Thoracic aorta (tissue), 2 donors: ENCODE measurements at regions not wholly inside any gene's neighbourhood (a gene's known extent, or its start where the extent isn't known, plus 50 kb on each side); places are given as distances from the start of the nearest gene placed in this dataset.

Experiments used
- ATAC-seq: fragments of 150-250 bp; one replicate; pipeline ENCODE4 v1.8.0; 2017; ENCODE audit warnings: low read depth; ENCODE audit not compliant: insufficient number of reproducible peaks, low FRiP score
- DNase-seq: peaks from one replicate; pipeline ENCODE4 v3.0.0-alpha.2; 2020; ENCODE audit warnings: low spot score
- H3K27ac ChIP-seq, 2 donors: fragments of 200-600 bp; sonication (generic); 1 replicate in 1 of 2; 2 replicates in 1 of 2; pipeline ENCODE4 v1.5.1; 2016; ENCODE audit warnings: mild to moderate bottlenecking in 2 of 2, moderate library complexity in 2 of 2
- H3K27me3 ChIP-seq: fragments of 200-600 bp; sonication (generic); replicated peaks from 2 replicates; pipeline ENCODE4 v1.6.0; 2016; ENCODE audit warnings: mild to moderate bottlenecking; ENCODE audit not compliant: insufficient read depth
- H3K36me3 ChIP-seq: fragments of 200-600 bp; sonication (generic); one replicate; pipeline ENCODE4 v1.5.1; 2016
- H3K4me1 ChIP-seq, 2 donors: fragments of 200-600 bp; sonication (generic); 1 replicate in 1 of 2; 2 replicates in 1 of 2; pipeline versions ENCODE4 v1.5.1 to v1.6.0; 2016; ENCODE audit warnings: low read depth in 2 of 2, mild to moderate bottlenecking in 1 of 2; ENCODE audit not compliant: control insufficient read depth in 1 of 2
- H3K4me3 ChIP-seq: fragments of 200-600 bp; sonication (generic); 2 replicates; pipeline ENCODE4 v1.5.1; 2016; ENCODE audit warnings: mild to moderate bottlenecking
- H3K9me3 ChIP-seq: fragments of 200-600 bp; sonication (generic); 2 replicates; pipeline ENCODE4 v1.5.1; 2016
- TF ChIP-seq, protein P1 (sequence below): fragments of 200-600 bp; sonication (generic); IDR thresholded peaks from one replicate; pipeline ENCODE4 v1.5.1; 2019; ENCODE audit warnings: antibody characterized with exemption

- no peaks in the 10 kb centered on the region for H3K27me3 ChIP-seq
- no peaks in the 10 kb centered on the region for H3K36me3 ChIP-seq
- no peaks in the 10 kb centered on the region for H3K9me3 ChIP-seq
- H3K4me1 ChIP-seq: peaks cover 0 to 10% of the 10 kb centered on the region in 2 donors
- no peak for DNase-seq
- no peak for ATAC-seq
- H3K4me3 ChIP-seq: no peak overlapping the region
- H3K27ac ChIP-seq: no peak overlapping the region
- TF ChIP-seq, protein P1, sequence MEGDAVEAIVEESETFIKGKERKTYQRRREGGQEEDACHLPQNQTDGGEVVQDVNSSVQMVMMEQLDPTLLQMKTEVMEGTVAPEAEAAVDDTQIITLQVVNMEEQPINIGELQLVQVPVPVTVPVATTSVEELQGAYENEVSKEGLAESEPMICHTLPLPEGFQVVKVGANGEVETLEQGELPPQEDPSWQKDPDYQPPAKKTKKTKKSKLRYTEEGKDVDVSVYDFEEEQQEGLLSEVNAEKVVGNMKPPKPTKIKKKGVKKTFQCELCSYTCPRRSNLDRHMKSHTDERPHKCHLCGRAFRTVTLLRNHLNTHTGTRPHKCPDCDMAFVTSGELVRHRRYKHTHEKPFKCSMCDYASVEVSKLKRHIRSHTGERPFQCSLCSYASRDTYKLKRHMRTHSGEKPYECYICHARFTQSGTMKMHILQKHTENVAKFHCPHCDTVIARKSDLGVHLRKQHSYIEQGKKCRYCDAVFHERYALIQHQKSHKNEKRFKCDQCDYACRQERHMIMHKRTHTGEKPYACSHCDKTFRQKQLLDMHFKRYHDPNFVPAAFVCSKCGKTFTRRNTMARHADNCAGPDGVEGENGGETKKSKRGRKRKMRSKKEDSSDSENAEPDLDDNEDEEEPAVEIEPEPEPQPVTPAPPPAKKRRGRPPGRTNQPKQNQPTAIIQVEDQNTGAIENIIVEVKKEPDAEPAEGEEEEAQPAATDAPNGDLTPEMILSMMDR: no peak
Observed at GRCh38 chr4:3651267-3651845, 114.8 kb upstream of the ADRA2C start.

DNA sequence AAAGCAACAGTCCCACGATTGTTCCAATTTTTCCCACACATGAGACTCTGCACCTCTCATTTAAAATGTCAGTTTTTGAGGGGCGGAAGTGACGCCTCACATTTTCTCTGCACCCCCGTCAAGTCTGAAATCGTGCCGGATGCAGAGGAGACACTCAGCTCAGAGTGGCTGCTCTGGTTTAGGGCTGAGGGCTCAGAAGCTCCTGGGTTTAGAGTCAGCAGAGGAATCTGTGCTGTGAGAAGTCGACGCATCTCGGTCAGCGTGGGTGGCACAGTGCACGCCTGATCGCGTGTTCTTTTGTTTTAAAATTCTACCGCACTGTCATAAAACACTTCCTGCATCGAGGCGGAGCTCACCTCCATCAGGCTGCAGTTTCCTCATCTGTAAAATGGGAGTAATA, 116.7 kb upstream of the ADRA2C start:
- no peak for ATAC-seq

DNA sequence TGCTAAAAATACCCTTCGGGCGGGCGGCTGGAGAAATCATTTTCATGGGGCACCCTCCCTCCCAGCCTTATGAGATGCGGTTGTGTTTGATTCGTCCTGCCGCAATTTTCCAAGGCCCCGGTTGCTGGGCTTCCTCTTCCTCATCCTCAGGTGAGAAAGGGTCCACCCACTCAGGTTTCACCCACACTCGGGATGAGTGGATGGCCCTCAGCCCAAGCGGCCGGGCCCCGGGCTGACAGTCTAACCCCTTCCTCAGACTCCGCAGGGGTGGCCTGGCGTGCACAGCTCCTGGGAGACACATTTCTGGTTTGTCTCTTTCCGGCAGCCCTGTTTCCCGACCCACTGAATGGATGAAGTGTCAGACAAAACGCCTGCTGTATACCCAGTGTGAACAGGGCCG, 116.5 kb upstream of the LRPAP1 start:
- H3K27me3 ChIP-seq: no peaks in the 10 kb centered on the region
- H3K4me1 ChIP-seq: peaks cover 3 to 13% of the 10 kb centered on the region in 2 donors
- DNase-seq: no peak
- no peak for ATAC-seq
- TF ChIP-seq, protein P1: no peak
- H3K27ac ChIP-seq: no peak overlapping the region
- H3K9me3 ChIP-seq: no peaks in the 10 kb centered on the region
- H3K36me3 ChIP-seq: no peaks in the 10 kb centered on the region
- no peak overlapping the region for H3K4me3 ChIP-seq

More for the DNA sequence above, 116.7 kb upstream of the ADRA2C start:
- Histone ChIP-seq H3K9me3 (no peaks in the 10 kb centered on the region), H3K27ac (no peak overlapping the region), H3K36me3 (no peaks in the 10 kb centered on the region), H3K4me1 (peaks cover 3 to 13% of the 10 kb centered on the region in 2 donors), H3K27me3 (no peaks in the 10 kb centered on the region), H3K4me3 (no peak overlapping the region)
- no peak for DNase-seq
- TF ChIP-seq, protein P1: no peak

GRCh38 chr4:3648195-3648594, 116.0 kb upstream of the LRPAP1 start:
- ATAC-seq: no peak
- TF ChIP-seq, protein P1: no peak
- Histone ChIP-seq H3K27me3 (no peaks in the 10 kb centered on the region), H3K27ac (no peak overlapping the region), H3K4me3 (no peak overlapping the region), H3K9me3 (no peaks in the 10 kb centered on the region), H3K4me1 (peaks cover 3 to 13% of the 10 kb centered on the region in 2 donors), H3K36me3 (no peaks in the 10 kb centered on the region)
- no peak for DNase-seq

GRCh38 chr4:3647421-3647820, 115.2 kb upstream of the LRPAP1 start:
- Histone ChIP-seq H3K36me3 (no peaks in the 10 kb centered on the region), H3K4me1 (peaks cover 3 to 13% of the 10 kb centered on the region in 2 donors), H3K4me3 (no peak overlapping the region), H3K9me3 (no peaks in the 10 kb centered on the region), H3K27me3 (no peaks in the 10 kb centered on the region), H3K27ac (no peak overlapping the region)
- ATAC-seq (no peak), DNase-seq (no peak)
- TF ChIP-seq, protein P1: no peak
